Suppressor macrophage (primary cell): ENCODE measurements at regions not wholly inside any gene's neighbourhood (a gene's known extent, or its start where the extent isn't known, plus 50 kb on each side); places are given as distances from the start of the nearest gene placed in this dataset.

Source experiments
- DNase-seq, 4 experiments: peaks; one replicate each; pipeline ENCODE4 v3.0.0-alpha.2; 2020 to 2022

- DNase-seq = no peak
Observed at GRCh38 chr10:44824607-44825006, 86.5 kb upstream of the TMEM72 start.

GRCh38 chr10:44827431-44828006 lies 83.6 kb upstream of the TMEM72 start:
- DNase-seq = no peak

GRCh38 chr10:44828508-44829142 lies 82.5 kb upstream of the TMEM72 start:
- DNase-seq = no peak

- no peak for DNase-seq
Observed at GRCh38 chr10:44829426-44829825, 81.7 kb upstream of the TMEM72 start.

GRCh38 chr10:44830022-44830421 lies 81.1 kb upstream of the TMEM72 start:
- peak in 1 of 4 experiments; percentile 2 for DNase-seq

- no peak for DNase-seq
Observed at GRCh38 chr10:44831581-44831980, 79.6 kb upstream of the TMEM72 start.

GRCh38 chr10:44832595-44833390 lies 78.3 kb upstream of the TMEM72 start:
- no peak for DNase-seq

- DNase-seq = no peak
Observed at GRCh38 chr10:44834131-44834530, 77.0 kb upstream of the TMEM72 start.

GRCh38 chr10:44835300-44835699 lies 75.8 kb upstream of the TMEM72 start:
- DNase-seq = no peak

GRCh38 chr10:44843484-44843883 lies 67.7 kb upstream of the TMEM72 start:
- DNase-seq = no peak

- DNase-seq = no peak
Observed at GRCh38 chr10:44845361-44846175, 65.6 kb upstream of the TMEM72 start.

GRCh38 chr10:44847110-44847509 lies 64.0 kb upstream of the TMEM72 start:
- no peak for DNase-seq

GRCh38 chr10:44848211-44848610 lies 62.9 kb upstream of the TMEM72 start:
- DNase-seq = no peak

GRCh38 chr10:44849936-44850335 lies 61.2 kb upstream of the TMEM72 start:
- no peak for DNase-seq

- no peak for DNase-seq
Observed at GRCh38 chr10:44850356-44850934, 60.7 kb upstream of the TMEM72 start.

- no peak for DNase-seq
Observed at GRCh38 chr10:44851413-44851812, 59.7 kb upstream of the TMEM72 start.

GRCh38 chr10:44851881-44852280 lies 59.3 kb upstream of the TMEM72 start:
- no peak for DNase-seq

- DNase-seq = peak in 2 of 4 experiments; percentile 12 to 14
Observed at GRCh38 chr10:44853148-44853734, 57.9 kb upstream of the TMEM72 start.

- DNase-seq = no peak
Observed at GRCh38 chr10:44853796-44854195, 57.3 kb upstream of the TMEM72 start.

GRCh38 chr10:44854693-44855350 lies 56.3 kb upstream of the TMEM72 start:
- no peak for DNase-seq

- DNase-seq = no peak
Observed at GRCh38 chr10:44856696-44857095, 54.4 kb upstream of the TMEM72 start.
